GM12864 (cell line): ENCODE measurements at regions not wholly inside any gene's neighbourhood (a gene's known extent, or its start where the extent isn't known, plus 50 kb on each side); places are given as distances from the start of the nearest gene placed in this dataset.

Source experiments
- DNase-seq: peaks from one replicate; pipeline ENCODE4 v3.0.0-alpha.2; 2011; ENCODE audit warnings: low read depth
- H3K4me3 ChIP-seq: 2 replicates; pipeline ENCODE4 v1.5.1; 2011; ENCODE audit warnings: mild to moderate bottlenecking, low read depth, low read length, control low read depth
- TF ChIP-seq, protein P1 (sequence below): IDR thresholded peaks from 2 replicates; pipeline ENCODE4 v1.5.1; 2011; ENCODE audit warnings: low read depth, mild to moderate bottlenecking, moderate library complexity, low read length, control low read depth, inconsistent platforms; ENCODE audit errors: missing control alignments

DNA sequence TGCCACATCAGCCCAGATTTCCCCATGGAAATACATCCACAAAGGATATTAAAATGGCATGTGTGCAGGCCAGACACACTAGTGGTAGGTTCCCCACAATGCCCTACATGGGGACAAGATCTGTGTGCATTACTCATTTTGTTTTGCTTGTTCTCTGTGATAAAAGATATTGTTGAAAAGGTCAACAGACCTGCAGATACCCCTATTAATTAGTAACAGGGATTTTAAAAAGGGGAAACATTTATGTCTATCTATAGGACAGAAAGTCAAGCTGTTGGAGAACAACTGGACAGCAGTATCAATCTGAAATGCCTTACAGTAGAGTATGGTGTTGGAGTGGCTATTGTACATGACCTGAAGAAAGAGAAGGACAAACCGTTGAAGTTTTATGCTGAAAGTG, 596.0 kb upstream of the GRM7 start:
- DNase-seq, result no peak
- TF ChIP-seq, protein P1, sequence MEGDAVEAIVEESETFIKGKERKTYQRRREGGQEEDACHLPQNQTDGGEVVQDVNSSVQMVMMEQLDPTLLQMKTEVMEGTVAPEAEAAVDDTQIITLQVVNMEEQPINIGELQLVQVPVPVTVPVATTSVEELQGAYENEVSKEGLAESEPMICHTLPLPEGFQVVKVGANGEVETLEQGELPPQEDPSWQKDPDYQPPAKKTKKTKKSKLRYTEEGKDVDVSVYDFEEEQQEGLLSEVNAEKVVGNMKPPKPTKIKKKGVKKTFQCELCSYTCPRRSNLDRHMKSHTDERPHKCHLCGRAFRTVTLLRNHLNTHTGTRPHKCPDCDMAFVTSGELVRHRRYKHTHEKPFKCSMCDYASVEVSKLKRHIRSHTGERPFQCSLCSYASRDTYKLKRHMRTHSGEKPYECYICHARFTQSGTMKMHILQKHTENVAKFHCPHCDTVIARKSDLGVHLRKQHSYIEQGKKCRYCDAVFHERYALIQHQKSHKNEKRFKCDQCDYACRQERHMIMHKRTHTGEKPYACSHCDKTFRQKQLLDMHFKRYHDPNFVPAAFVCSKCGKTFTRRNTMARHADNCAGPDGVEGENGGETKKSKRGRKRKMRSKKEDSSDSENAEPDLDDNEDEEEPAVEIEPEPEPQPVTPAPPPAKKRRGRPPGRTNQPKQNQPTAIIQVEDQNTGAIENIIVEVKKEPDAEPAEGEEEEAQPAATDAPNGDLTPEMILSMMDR, result no peak

DNA sequence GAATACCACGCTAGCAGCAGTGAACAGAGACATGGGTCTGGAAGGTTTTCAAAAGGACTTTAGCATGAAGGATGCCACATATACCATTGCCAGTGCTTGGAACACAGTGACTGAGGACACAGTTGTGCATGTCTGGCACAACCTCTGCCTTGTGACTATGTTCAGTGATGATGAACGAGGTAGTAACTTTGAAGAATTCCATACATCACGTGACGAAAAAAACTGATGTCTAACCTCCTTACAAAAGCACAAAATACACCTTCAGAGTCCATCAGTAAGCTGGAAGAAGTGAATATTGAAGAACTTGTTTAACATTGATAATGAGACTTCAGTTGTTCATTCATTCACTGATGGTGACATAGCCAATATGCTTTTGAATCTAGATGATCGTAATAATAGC, 594.8 kb upstream of the GRM7 start:
- DNase-seq, result no peak
- TF ChIP-seq, protein P1, result no peak

More for the DNA sequence above, 596.0 kb upstream of the GRM7 start:
- H3K4me3 ChIP-seq, result no peak overlapping the region

DNA sequence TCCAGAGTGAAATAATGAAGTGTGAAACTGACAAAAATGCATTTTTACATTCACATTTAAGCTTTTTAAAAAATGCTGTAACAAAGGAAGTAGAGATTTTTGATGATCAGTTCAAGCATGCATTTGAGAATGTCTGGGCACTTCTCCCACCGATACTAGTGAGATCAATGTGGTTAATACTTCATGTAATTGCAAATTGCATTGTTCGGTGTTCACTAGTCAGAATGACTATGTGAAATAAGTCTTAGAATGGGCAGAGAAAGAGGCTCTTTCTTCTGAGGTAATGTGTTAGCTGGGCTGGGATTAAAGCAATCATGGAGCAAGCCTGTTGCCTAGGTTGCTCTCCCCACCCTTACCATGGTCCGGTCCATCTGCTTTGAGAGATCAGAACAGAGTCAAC, 587.0 kb upstream of the GRM7 start:
- no peak for DNase-seq
- TF ChIP-seq, protein P1, result no peak

More for the DNA sequence above, 594.8 kb upstream of the GRM7 start:
- no peak overlapping the region for H3K4me3 ChIP-seq

DNA sequence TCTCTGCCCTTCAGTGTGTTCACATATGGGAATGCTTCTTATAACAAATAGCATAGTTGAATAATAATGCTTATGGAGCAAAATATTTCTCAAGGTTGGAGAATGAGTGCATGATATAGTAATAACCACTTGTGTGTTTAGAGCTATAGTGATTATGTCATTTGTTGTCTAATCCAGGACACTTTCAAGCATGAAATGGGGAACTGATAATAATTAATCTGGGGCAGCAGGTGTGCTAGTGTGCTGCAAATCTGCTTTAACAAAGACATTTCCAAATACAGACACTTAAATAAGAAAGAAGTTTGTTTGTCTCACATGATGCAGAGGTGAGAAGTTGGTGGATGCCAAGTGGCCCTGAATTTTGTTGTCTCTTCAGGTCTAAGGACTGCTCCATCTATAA, 579.3 kb upstream of the GRM7 start:
- no peak for DNase-seq
- no peak overlapping the region for H3K4me3 ChIP-seq
- TF ChIP-seq, protein P1, result no peak

More for the DNA sequence above, 587.0 kb upstream of the GRM7 start:
- H3K4me3 ChIP-seq, result no peak overlapping the region

DNA sequence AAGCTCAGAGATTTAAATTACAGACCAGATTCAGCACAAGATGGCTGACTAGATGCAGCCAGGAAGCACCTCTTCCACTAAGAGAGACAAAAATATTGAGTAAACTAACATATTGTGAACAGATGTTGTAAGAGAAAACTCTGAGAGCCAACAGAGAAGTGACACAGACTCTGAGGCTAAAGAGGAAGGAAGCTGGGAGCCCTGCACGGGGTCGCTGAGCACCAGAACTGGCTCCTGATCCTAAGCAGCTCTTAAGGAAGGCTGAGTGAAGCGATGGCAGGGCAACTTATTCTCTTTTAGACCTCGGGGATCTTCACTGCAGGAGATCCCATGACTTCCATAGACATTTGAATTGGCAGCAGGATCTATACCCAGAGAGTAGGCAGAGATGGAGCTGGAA, 578.0 kb upstream of the GRM7 start:
- no peak overlapping the region for H3K4me3 ChIP-seq
- TF ChIP-seq, protein P1, result no peak
- DNase-seq, result no peak

DNA sequence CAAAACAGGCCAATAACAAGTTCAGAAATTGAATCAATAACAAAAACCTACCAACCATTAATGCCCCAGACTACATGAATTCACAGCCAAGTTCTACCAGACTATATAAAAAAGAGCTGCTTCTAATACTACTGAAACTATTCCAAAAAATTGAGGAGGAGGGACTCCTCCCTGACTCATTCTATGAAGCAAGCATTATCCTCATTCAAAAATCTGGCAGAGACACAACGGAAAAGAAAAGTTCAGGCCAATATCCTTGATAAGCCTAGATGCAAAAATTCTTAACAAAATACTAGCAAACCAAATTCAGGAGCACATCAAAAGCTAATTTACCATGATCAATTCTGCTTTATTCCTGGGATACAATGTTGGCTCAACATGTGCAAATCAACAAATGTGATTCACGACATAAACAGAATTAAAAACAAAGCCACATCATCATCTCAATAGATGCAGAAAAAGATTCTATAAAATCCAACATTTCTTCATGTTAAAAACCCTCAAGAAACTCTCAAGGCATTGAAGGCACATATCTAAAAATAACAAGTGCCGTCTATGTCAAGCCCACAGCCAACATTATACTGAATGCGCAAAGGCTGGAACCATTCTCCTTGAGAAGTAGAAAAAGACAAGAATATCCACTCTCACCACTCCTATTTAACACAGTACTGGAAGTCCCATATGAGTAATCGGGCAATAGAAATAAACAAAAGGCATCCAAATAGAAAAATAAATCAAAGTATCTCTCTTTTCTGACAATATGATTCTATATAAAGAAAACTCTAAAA, 573.6 kb upstream of the GRM7 start:
- H3K4me3 ChIP-seq, result no peak overlapping the region
- DNase-seq, result no peak
- TF ChIP-seq, protein P1, result no peak

DNA sequence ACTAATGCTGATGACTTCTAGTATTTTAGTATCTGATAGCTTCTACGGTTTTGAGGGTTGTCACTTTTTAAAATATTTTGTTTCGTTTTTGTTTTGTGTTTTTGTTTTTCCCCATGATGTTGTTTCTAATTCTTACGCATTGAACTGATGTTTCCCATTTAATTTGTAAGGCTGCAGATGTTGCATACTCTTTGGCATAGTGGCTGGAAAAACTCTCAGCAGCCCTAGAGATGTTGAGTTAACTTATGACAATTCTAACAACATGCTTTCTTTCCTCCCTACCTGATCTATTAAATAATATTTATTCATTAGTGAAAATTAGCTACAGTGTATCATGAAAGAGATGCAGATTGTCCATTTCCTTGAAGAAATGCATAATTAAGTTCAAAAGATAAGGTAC, 559.3 kb upstream of the GRM7 start:
- no peak overlapping the region for H3K4me3 ChIP-seq
- TF ChIP-seq, protein P1, result no peak
- DNase-seq, result no peak
